ENCODE measurements at regions not wholly inside any gene's neighbourhood (a gene's known extent, or its start where the extent isn't known, plus 50 kb on each side); places are given as distances from the start of the nearest gene placed in this dataset.
A peak's percentile ranks its signal among the peaks of the same experiment; 100 is the strongest.

DNA sequence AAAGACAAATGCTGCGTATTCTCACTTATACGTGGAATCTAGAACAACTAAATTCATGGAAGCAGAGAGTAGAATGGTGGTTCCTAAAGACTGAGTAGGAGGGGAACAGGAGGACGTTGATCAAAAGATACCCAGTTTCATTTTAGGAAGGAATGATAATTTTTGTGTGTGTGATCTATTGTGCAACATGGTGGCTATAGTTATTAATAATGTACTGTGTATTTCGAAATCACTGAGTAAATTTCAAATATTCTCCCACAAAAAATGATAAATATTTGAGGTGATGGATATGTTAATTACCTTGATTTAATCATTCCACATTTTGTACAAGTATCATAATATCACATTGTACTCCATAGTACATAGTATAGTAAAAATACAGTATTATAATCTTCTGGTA, 187.5 kb downstream of the MOXD1 start:
- no peak for DNase-seq
- no peaks in the 10 kb centered on the region for H3K36me3 ChIP-seq (replicated peaks in 1 of 2; ENCODE audit: control insufficient read depth in 1 of 2, insufficient read depth in 2 of 2, low read length in 1 of 2)
- H3K9me2 ChIP-seq = no peaks in the 10 kb centered on the region
- no peaks in the 10 kb centered on the region; a peak in 1 of 4 replicates for H3K4me1 ChIP-seq (ENCODE audit: control insufficient read depth in 1 of 2, insufficient read depth in 2 of 2, low read depth in 1 of 2, low read length in 1 of 2)
- H3K27me3 ChIP-seq (ENCODE audit: insufficient read depth) = no peaks in the 10 kb centered on the region
- peak overlapping the region; percentile 24; the same call in 1 of the 2 replicates for H2AFZ ChIP-seq (ENCODE audit: low read depth)
- WGBS (ENCODE audit: low lambda C conversion rate) = 18% methylated on average over 4 of the region's 4 CpGs
- no peaks in the 10 kb centered on the region for H3K79me2 ChIP-seq (ENCODE audit: insufficient read depth)
- no peaks in the 10 kb centered on the region for H3K9me3 ChIP-seq
- peaks cover 21% of the 10 kb centered on the region for H3F3A ChIP-seq (replicated peaks; ENCODE audit: insufficient read depth)
- no peaks in the 10 kb centered on the region for H4K20me1 ChIP-seq (ENCODE audit: insufficient read depth)
- no peak overlapping the region for H3K27ac ChIP-seq (ENCODE audit: low read depth in 2 of 2, low read length in 1 of 2)
- POLR2A ChIA-PET = no interaction called here
- TF ChIP-seq FOXJ3 (CRISPR knock-in tag; IDR thresholded peaks at IDR 0.05) = no peak
- TF ChIP-seq FOXM1 (IDR thresholded peaks at IDR 0.05; ENCODE audit: low read depth) = no peak
- no peak for TF ChIP-seq MEF2A (IDR thresholded peaks at IDR 0.05; ENCODE audit: borderline replicate concordance, low read depth)
- TF ChIP-seq ELF1 (IDR thresholded peaks at IDR 0.05) = no peak
- TF ChIP-seq NFIC (IDR thresholded peaks at IDR 0.05; ENCODE audit: borderline replicate concordance) = no peak
- no peak for TF ChIP-seq EZH2phosphoT487 (IDR thresholded peaks at IDR 0.05; ENCODE audit: borderline replicate concordance, low read depth)
- TF ChIP-seq TAF1 (IDR thresholded peaks at IDR 0.05; ENCODE audit: borderline replicate concordance, low read depth, low read length) = no peak
- H3K4me3 ChIP-seq (ENCODE audit: low read depth in 2 of 2, low read length in 1 of 2) = no peak overlapping the region
- no peak overlapping the region for H3K9ac ChIP-seq
- CTCF ChIA-PET = interaction anchor here (2.7 kb wide), 1 partner anchor 299 kb away, joined by 8 read pairs; no protein-coding TSS in a partner anchor
- H3K4me2 ChIP-seq = no peak overlapping the region

DNA sequence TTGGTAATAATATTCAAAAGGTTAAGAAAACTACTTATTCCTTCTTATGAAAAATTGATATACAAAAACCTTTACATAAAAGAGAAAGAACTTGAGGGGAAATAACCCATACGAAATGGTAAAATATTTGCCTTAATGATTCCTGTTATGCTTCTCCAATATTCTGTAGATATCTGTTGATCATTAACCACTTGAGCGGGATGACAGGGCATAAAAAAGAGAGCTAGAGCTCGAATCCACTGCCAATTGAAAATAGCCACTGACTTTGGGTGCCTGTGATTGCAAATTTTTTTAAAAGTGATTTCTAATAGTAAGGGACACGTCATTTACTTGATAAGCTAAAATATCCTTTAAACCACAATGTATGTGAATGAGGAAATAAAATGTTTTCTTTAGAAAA, 188.1 kb downstream of the MOXD1 start:
- H3K4me2 ChIP-seq = no peak overlapping the region
- no peak for TF ChIP-seq USF1 (IDR thresholded peaks at IDR 0.05; ENCODE audit: borderline replicate concordance, low read depth)
- TF ChIP-seq YY1 (IDR thresholded peaks at IDR 0.05; ENCODE audit: low read depth) = no peak
- no peak for TF ChIP-seq CHD2 (IDR thresholded peaks at IDR 0.05; ENCODE audit: low read length, partially characterized antibody)
- TF ChIP-seq, protein P1, sequence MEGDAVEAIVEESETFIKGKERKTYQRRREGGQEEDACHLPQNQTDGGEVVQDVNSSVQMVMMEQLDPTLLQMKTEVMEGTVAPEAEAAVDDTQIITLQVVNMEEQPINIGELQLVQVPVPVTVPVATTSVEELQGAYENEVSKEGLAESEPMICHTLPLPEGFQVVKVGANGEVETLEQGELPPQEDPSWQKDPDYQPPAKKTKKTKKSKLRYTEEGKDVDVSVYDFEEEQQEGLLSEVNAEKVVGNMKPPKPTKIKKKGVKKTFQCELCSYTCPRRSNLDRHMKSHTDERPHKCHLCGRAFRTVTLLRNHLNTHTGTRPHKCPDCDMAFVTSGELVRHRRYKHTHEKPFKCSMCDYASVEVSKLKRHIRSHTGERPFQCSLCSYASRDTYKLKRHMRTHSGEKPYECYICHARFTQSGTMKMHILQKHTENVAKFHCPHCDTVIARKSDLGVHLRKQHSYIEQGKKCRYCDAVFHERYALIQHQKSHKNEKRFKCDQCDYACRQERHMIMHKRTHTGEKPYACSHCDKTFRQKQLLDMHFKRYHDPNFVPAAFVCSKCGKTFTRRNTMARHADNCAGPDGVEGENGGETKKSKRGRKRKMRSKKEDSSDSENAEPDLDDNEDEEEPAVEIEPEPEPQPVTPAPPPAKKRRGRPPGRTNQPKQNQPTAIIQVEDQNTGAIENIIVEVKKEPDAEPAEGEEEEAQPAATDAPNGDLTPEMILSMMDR (IDR thresholded peaks at IDR 0.05) = no peak
- TF ChIP-seq FOXM1 (IDR thresholded peaks at IDR 0.05; ENCODE audit: low read depth) = no peak
- no peak for TF ChIP-seq GATA2 (CRISPR knock-in tag; IDR thresholded peaks at IDR 0.05)
- no peak for TF ChIP-seq RFX5 (IDR thresholded peaks at IDR 0.05; ENCODE audit: low read length)
- no peak for TF ChIP-seq RAD21 (IDR thresholded peaks at IDR 0.05; ENCODE audit: low read length)
- TF ChIP-seq ELF1 (IDR thresholded peaks at IDR 0.05) = no peak
- TF ChIP-seq MAX (IDR thresholded peaks at IDR 0.05; ENCODE audit: low read depth) = no peak
- TF ChIP-seq EZH2phosphoT487 (IDR thresholded peaks at IDR 0.05; ENCODE audit: borderline replicate concordance, low read depth) = no peak
- no peak for TF ChIP-seq NRF1 (IDR thresholded peaks at IDR 0.05; ENCODE audit: low read depth, low read length)
- TF ChIP-seq, protein P2, sequence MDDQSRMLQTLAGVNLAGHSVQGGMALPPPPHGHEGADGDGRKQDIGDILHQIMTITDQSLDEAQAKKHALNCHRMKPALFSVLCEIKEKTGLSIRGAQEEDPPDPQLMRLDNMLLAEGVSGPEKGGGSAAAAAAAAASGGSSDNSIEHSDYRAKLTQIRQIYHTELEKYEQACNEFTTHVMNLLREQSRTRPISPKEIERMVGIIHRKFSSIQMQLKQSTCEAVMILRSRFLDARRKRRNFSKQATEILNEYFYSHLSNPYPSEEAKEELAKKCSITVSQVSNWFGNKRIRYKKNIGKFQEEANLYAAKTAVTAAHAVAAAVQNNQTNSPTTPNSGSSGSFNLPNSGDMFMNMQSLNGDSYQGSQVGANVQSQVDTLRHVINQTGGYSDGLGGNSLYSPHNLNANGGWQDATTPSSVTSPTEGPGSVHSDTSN (IDR thresholded peaks at IDR 0.05) = no peak
- TF ChIP-seq FOSL2 (IDR thresholded peaks at IDR 0.05; ENCODE audit: borderline replicate concordance, low read depth) = no peak
- TF ChIP-seq GABPA (IDR thresholded peaks at IDR 0.05; ENCODE audit: low read depth) = no peak
- no peak for TF ChIP-seq JUND (IDR thresholded peaks at IDR 0.05)
- 46% methylated on average over 4 of the region's 4 CpGs for WGBS (ENCODE audit: low lambda C conversion rate)
- H3K9me2 ChIP-seq = no peaks in the 10 kb centered on the region
- no peaks in the 10 kb centered on the region for H3K36me3 ChIP-seq (replicated peaks in 1 of 2; ENCODE audit: control insufficient read depth in 1 of 2, insufficient read depth in 2 of 2, low read length in 1 of 2)
- H3K9me3 ChIP-seq = no peaks in the 10 kb centered on the region
- no peak for DNase-seq
- peak overlapping the region; percentile 24; the same call in 1 of the 2 replicates for H2AFZ ChIP-seq (ENCODE audit: low read depth)
- H3K4me1 ChIP-seq (ENCODE audit: control insufficient read depth in 1 of 2, insufficient read depth in 2 of 2, low read depth in 1 of 2, low read length in 1 of 2) = no peaks in the 10 kb centered on the region; a peak in 1 of 4 replicates
- H3K27ac ChIP-seq (ENCODE audit: low read depth in 2 of 2, low read length in 1 of 2) = no peak overlapping the region
- no peaks in the 10 kb centered on the region for H3K27me3 ChIP-seq (ENCODE audit: insufficient read depth)
- ChIA-PET POLR2A (no interaction called here), CTCF (interaction anchor here (1.3 kb wide), 1 partner anchor 298 kb away, joined by 3 read pairs; no protein-coding TSS in a partner anchor)
- H4K20me1 ChIP-seq (ENCODE audit: insufficient read depth) = no peaks in the 10 kb centered on the region
- H3K4me3 ChIP-seq (ENCODE audit: low read depth in 2 of 2, low read length in 1 of 2) = no peak overlapping the region
- no peaks in the 10 kb centered on the region for H3K79me2 ChIP-seq (ENCODE audit: insufficient read depth)
- no peak overlapping the region for H3K9ac ChIP-seq
- peaks cover 21% of the 10 kb centered on the region for H3F3A ChIP-seq (replicated peaks; ENCODE audit: insufficient read depth)

All from SK-N-SH (cell line).